ENCODE measurements at regions not wholly inside any gene's neighbourhood (a gene's known extent, or its start where the extent isn't known, plus 50 kb on each side); places are given as distances from the start of the nearest gene placed in this dataset.

DNA sequence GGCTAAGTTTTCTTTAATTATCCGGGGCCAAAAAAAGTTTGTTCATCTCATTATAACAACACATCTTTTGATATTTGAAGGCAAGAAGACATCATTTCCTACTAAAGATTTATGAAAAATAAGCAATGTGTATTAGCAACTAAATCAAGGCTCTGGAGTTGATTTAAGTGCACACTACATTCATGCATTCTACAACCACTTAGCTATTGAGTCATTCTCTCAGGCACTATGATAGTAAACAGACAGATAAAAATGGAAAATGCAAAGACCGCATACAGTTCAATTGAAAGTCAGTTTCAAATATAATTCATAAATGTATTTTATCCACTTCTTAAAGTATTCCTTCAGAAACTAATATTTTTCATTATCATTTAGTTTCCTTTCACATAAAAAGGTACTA lies 1395.2 kb downstream of the PCDH9 start:
- TF ChIP-seq, protein P1, sequence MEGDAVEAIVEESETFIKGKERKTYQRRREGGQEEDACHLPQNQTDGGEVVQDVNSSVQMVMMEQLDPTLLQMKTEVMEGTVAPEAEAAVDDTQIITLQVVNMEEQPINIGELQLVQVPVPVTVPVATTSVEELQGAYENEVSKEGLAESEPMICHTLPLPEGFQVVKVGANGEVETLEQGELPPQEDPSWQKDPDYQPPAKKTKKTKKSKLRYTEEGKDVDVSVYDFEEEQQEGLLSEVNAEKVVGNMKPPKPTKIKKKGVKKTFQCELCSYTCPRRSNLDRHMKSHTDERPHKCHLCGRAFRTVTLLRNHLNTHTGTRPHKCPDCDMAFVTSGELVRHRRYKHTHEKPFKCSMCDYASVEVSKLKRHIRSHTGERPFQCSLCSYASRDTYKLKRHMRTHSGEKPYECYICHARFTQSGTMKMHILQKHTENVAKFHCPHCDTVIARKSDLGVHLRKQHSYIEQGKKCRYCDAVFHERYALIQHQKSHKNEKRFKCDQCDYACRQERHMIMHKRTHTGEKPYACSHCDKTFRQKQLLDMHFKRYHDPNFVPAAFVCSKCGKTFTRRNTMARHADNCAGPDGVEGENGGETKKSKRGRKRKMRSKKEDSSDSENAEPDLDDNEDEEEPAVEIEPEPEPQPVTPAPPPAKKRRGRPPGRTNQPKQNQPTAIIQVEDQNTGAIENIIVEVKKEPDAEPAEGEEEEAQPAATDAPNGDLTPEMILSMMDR (IDR thresholded peaks at IDR 0.05; ENCODE audit: extremely low read depth, insufficient read depth, missing control alignments) = no peak
- in situ Hi-C loops (cut with MboI; ENCODE audit: low pct_unique_long_range_greater_than_20kb, low sequenced_read_pairs, unreplicated experiment) = no loop called here
- DNase-seq (ENCODE audit: low spot score) = no peak

GRCh38 chr13:65830411-65831205 lies 1399.5 kb downstream of the PCDH9 start:
- TF ChIP-seq, protein P1 (IDR thresholded peaks at IDR 0.05; ENCODE audit: extremely low read depth, insufficient read depth, missing control alignments) = no peak
- in situ Hi-C loops (cut with MboI; ENCODE audit: low pct_unique_long_range_greater_than_20kb, low sequenced_read_pairs, unreplicated experiment) = no loop called here
- DNase-seq (ENCODE audit: low spot score) = no peak

GRCh38 chr13:65829241-65830008 lies 1400.7 kb downstream of the PCDH9 start:
- no peak for DNase-seq (ENCODE audit: low spot score)
- TF ChIP-seq, protein P1 (IDR thresholded peaks at IDR 0.05; ENCODE audit: extremely low read depth, insufficient read depth, missing control alignments) = no peak
- in situ Hi-C loops (cut with MboI; ENCODE audit: low pct_unique_long_range_greater_than_20kb, low sequenced_read_pairs, unreplicated experiment) = no loop called here

GRCh38 chr13:65826657-65827056 lies 1403.5 kb downstream of the PCDH9 start:
- no peak for DNase-seq (ENCODE audit: low spot score)
- in situ Hi-C loops (cut with MboI; ENCODE audit: low pct_unique_long_range_greater_than_20kb, low sequenced_read_pairs, unreplicated experiment) = no loop called here
- TF ChIP-seq, protein P1 (IDR thresholded peaks at IDR 0.05; ENCODE audit: extremely low read depth, insufficient read depth, missing control alignments) = no peak

DNA sequence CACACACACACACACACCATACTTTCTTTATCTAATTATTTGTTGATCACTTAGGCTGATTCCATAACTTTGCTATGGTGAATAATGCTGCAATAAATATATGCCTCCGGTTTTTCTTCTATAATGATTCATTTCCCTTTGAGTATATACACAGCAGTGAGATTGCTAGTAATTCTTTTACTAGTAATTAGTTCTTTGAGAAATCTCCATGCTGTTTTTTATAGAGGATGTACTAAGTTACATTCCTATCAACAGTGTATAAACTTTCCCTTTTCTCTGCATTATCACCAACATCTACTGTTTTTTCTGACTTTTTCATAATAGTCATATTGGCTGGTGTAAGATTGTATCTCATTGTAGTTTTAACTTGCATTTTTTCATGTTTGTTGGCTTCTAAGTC lies 1405.1 kb downstream of the PCDH9 start:
- no peak for DNase-seq (ENCODE audit: low spot score)
- in situ Hi-C loops (cut with MboI; ENCODE audit: low pct_unique_long_range_greater_than_20kb, low sequenced_read_pairs, unreplicated experiment) = no loop called here
- TF ChIP-seq, protein P1 (IDR thresholded peaks at IDR 0.05; ENCODE audit: extremely low read depth, insufficient read depth, missing control alignments) = no peak

GRCh38 chr13:65808061-65808460 lies 1422.1 kb downstream of the PCDH9 start:
- in situ Hi-C loops (cut with MboI; ENCODE audit: low pct_unique_long_range_greater_than_20kb, low sequenced_read_pairs, unreplicated experiment) = no loop called here

More at GRCh38 chr13:65808061-65808460, 1422.1 kb downstream of the PCDH9 start:
- TF ChIP-seq, protein P1 (IDR thresholded peaks at IDR 0.05; ENCODE audit: extremely low read depth, insufficient read depth, missing control alignments) = no peak
- no peak for DNase-seq (ENCODE audit: low spot score)

Measured in GM13977 (cell line).